Brain microvascular endothelial cell (primary cell): ENCODE measurements at regions not wholly inside any gene's neighbourhood (a gene's known extent, or its start where the extent isn't known, plus 50 kb on each side); places are given as distances from the start of the nearest gene placed in this dataset.

ENCODE experiments used
- DNase-seq: peaks from one replicate; pipeline ENCODE4 v3.0.0-alpha.2; 2020
- H3K27ac ChIP-seq: fragments of 250-450 bp; sonication (Bioruptor Pico); 2 replicates; pipeline ENCODE4 v1.5.1; 2020; ENCODE audit warnings: mild to moderate bottlenecking, moderate library complexity
- H3K27me3 ChIP-seq: fragments of 250-450 bp; sonication (Bioruptor Pico); replicated peaks from 2 replicates; pipeline ENCODE4 v1.5.1; 2020; ENCODE audit warnings: mild to moderate bottlenecking
- H3K36me3 ChIP-seq: fragments of 250-450 bp; sonication (Bioruptor Pico); replicated peaks from 2 replicates; pipeline ENCODE4 v1.5.1; 2020; ENCODE audit warnings: mild to moderate bottlenecking
- H3K4me3 ChIP-seq: 2 replicates; pipeline ENCODE4 v1.5.1; 2011; ENCODE audit warnings: low read depth, mild to moderate bottlenecking, control low read depth, low read length, moderate library complexity
- CTCF ChIP-seq: IDR thresholded peaks from 2 replicates; pipeline ENCODE4 v1.5.1; 2011; ENCODE audit warnings: low read depth, mild to moderate bottlenecking, moderate library complexity, low read length, control low read depth, inconsistent platforms; ENCODE audit errors: missing control alignments
- in situ Hi-C: cut with HindIII; loops from 2 replicates; pipeline ENCODE4 v1.10.0; 2017; ENCODE audit warnings: low sequenced_read_pairs, low pct_ligation_motif_present

- TF ChIP-seq CTCF, result no peak
- Histone ChIP-seq H3K36me3 (no peaks in the 10 kb centered on the region), H3K4me3 (no peak overlapping the region), H3K27me3 (no peaks in the 10 kb centered on the region), H3K27ac (no peak overlapping the region)
- no peak for DNase-seq
- in situ Hi-C loops, result no loop called here
Measured at GRCh38 chr7:142407939-142408570, 150.2 kb upstream of the PRSS58 start.

- Histone ChIP-seq H3K27me3 (no peaks in the 10 kb centered on the region), H3K27ac (no peak overlapping the region), H3K4me3 (no peak overlapping the region), H3K36me3 (no peaks in the 10 kb centered on the region)
- in situ Hi-C loops, result no loop called here
- no peak for DNase-seq
- TF ChIP-seq CTCF, result peak; percentile 12
Measured at GRCh38 chr7:142405122-142405765, 147.4 kb upstream of the PRSS58 start.

GRCh38 chr7:142401951-142402350 is 144.1 kb upstream of the PRSS58 start:
- in situ Hi-C loops, result no loop called here

GRCh38 chr7:142400042-142400533 is 142.2 kb upstream of the PRSS58 start:
- Histone ChIP-seq H3K36me3 (no peaks in the 10 kb centered on the region), H3K4me3 (no peak overlapping the region), H3K27me3 (no peaks in the 10 kb centered on the region), H3K27ac (no peak overlapping the region)
- no peak for DNase-seq
- TF ChIP-seq CTCF, result no peak
- in situ Hi-C loops, result no loop called here

More at GRCh38 chr7:142401951-142402350, 144.1 kb upstream of the PRSS58 start:
- no peak for TF ChIP-seq CTCF
- no peak for DNase-seq
- H3K36me3 ChIP-seq, result no peaks in the 10 kb centered on the region
- H3K27ac ChIP-seq, result no peak overlapping the region
- H3K27me3 ChIP-seq, result no peaks in the 10 kb centered on the region
- H3K4me3 ChIP-seq, result no peak overlapping the region

GRCh38 chr7:142391191-142391992 is 133.5 kb upstream of the PRSS58 start:
- no peak overlapping the region for H3K27ac ChIP-seq

More at GRCh38 chr7:142391191-142391992, 133.5 kb upstream of the PRSS58 start:
- H3K36me3 ChIP-seq, result no peaks in the 10 kb centered on the region
- no peaks in the 10 kb centered on the region for H3K27me3 ChIP-seq
- DNase-seq, result peak; percentile 12
- in situ Hi-C loops, result no loop called here
- H3K4me3 ChIP-seq, result no peak overlapping the region
- peak; percentile 67 for TF ChIP-seq CTCF
